Glomerular visceral epithelial cell (primary cell): ENCODE measurements at regions not wholly inside any gene's neighbourhood (a gene's known extent, or its start where the extent isn't known, plus 50 kb on each side); places are given as distances from the start of the nearest gene placed in this dataset.
A peak's percentile ranks its signal among the peaks of the same experiment; 100 is the strongest.
"Not testable (repeated sequence)": the region's sequence is repeated elsewhere in the genome, so short reads cannot be mapped to it uniquely, and the experiment has no call there.

ENCODE experiments used
- DNase-seq: peaks from one replicate; pipeline ENCODE4 v3.0.0-alpha.2; 2016; ENCODE audit errors: extremely low spot score

GRCh38 chr2:142716463-142717242 is 160.8 kb upstream of the KYNU start:
- DNase-seq = no peak

GRCh38 chr2:142714600-142714999 is 162.9 kb upstream of the KYNU start:
- no peak for DNase-seq

GRCh38 chr2:142710336-142710735 is 167.1 kb upstream of the KYNU start:
- DNase-seq = no peak

- no peak for DNase-seq
Measured at GRCh38 chr2:142707318-142707717, 170.1 kb upstream of the KYNU start.

- not testable (repeated sequence) for DNase-seq
Measured at GRCh38 chr2:142702397-142702796, 175.1 kb upstream of the KYNU start.

- not testable (repeated sequence) for DNase-seq
Measured at GRCh38 chr2:142695350-142696257, 181.9 kb upstream of the KYNU start.

- no peak for DNase-seq
Measured at GRCh38 chr2:142694282-142694681, 183.2 kb upstream of the KYNU start.

GRCh38 chr2:142693171-142693950 is 184.1 kb upstream of the KYNU start:
- no peak for DNase-seq

- DNase-seq = no peak
Measured at GRCh38 chr2:142688856-142689605, 188.4 kb upstream of the KYNU start.

- no peak for DNase-seq
Measured at GRCh38 chr2:142687509-142687908, 190.0 kb upstream of the KYNU start.

GRCh38 chr2:142687075-142687474 is 190.4 kb upstream of the KYNU start:
- DNase-seq = no peak

GRCh38 chr2:142684667-142685066 is 192.8 kb upstream of the KYNU start:
- DNase-seq = no peak

- peak; percentile 4 for DNase-seq
Measured at GRCh38 chr2:142682528-142682927, 194.9 kb upstream of the KYNU start.

- DNase-seq = no peak
Measured at GRCh38 chr2:142681952-142682351, 195.5 kb upstream of the KYNU start.

- no peak for DNase-seq
Measured at GRCh38 chr2:142678164-142678563, 199.3 kb upstream of the KYNU start.

- no peak for DNase-seq
Measured at GRCh38 chr2:142675398-142675797, 202.1 kb upstream of the KYNU start.

- no peak for DNase-seq
Measured at GRCh38 chr2:142673836-142674235, 203.6 kb upstream of the KYNU start.

GRCh38 chr2:142672698-142673097 is 204.8 kb upstream of the KYNU start:
- DNase-seq = no peak

- no peak for DNase-seq
Measured at GRCh38 chr2:142670362-142670761, 207.1 kb upstream of the KYNU start.

- DNase-seq = no peak
Measured at GRCh38 chr2:142668420-142668819, 209.0 kb upstream of the KYNU start.

GRCh38 chr2:142665241-142665640 is 212.2 kb upstream of the KYNU start:
- DNase-seq = no peak
